Spleen (tissue), 11 donors: ENCODE measurements at regions not wholly inside any gene's neighbourhood (a gene's known extent, or its start where the extent isn't known, plus 50 kb on each side); places are given as distances from the start of the nearest gene placed in this dataset.

Experiments
- DNase-seq: peaks from one replicate; pipeline ENCODE4 v3.0.0-alpha.2; 2020
- H3K27ac ChIP-seq, 8 donors: fragments of 200-600 bp; sonication (generic) in 7 of 8; 1 replicate in 4 of 8; 2 replicates in 4 of 8; pipeline versions ENCODE4 v1.5.0 to v1.8.0; 2016 to 2021; ENCODE audit warnings: inconsistent platforms in 4 of 8, mild to moderate bottlenecking in 4 of 8, moderate library complexity in 1 of 8
- H3K27me3 ChIP-seq, 7 donors: fragments of 200-600 bp; sonication (generic) in 6 of 7; replicated peaks in 1 of 7; 1 replicate in 4 of 7; 2 replicates in 3 of 7; pipeline versions ENCODE4 v1.5.0 to v1.8.0; 2016 to 2021; ENCODE audit warnings: inconsistent platforms in 3 of 7, mild to moderate bottlenecking in 1 of 7
- H3K36me3 ChIP-seq, 6 donors: fragments of 200-600 bp; sonication (generic) in 5 of 6; 1 replicate in 4 of 6; 2 replicates in 2 of 6; pipeline versions ENCODE4 v1.5.0 to v1.8.0; 2016 to 2021; ENCODE audit warnings: inconsistent platforms in 2 of 6
- H3K4me1 ChIP-seq, 6 donors: fragments of 200-600 bp; sonication (generic) in 5 of 6; 1 replicate in 3 of 6; 2 replicates in 3 of 6; pipeline versions ENCODE4 v1.5.0 to v1.8.0; 2016 to 2021; ENCODE audit warnings: inconsistent platforms in 3 of 6
- H3K4me3 ChIP-seq, 8 donors: fragments of 200-600 bp; sonication (generic) in 7 of 8; 1 replicate in 4 of 8; 2 replicates in 4 of 8; pipeline versions ENCODE4 v1.5.0 to v1.8.0; 2016 to 2021; ENCODE audit warnings: inconsistent platforms in 4 of 8, mild to moderate bottlenecking in 4 of 8, moderate library complexity in 2 of 8
- H3K9me3 ChIP-seq, 8 donors: fragments of 200-600 bp; sonication (generic) in 7 of 8; 1 replicate in 4 of 8; 2 replicates in 4 of 8; pipeline versions ENCODE4 v1.5.0 to v1.8.0; 2016 to 2021; ENCODE audit warnings: inconsistent platforms in 4 of 8
- CTCF ChIP-seq, 11 experiments: fragments of 200-600 bp in 7 of 11; fragments of 450-650 bp in 4 of 11; sonication (generic) in 4 of 11; IDR thresholded peaks in 8 of 11; conservative IDR thresholded peaks in 3 of 11; 1 replicate in 7 of 11; 2 replicates in 4 of 11; pipeline versions ENCODE4 v1.4.0 to v1.8.0; 2016 to 2021; ENCODE audit warnings: antibody characterized with exemption in 11 of 11, inconsistent platforms in 4 of 11, mild to moderate bottlenecking in 1 of 11
- POLR2A ChIP-seq, 3 donors: fragments of 450-650 bp; IDR thresholded peaks; one replicate each; pipeline ENCODE4 v1.5.1; 2017; ENCODE audit warnings: antibody characterized with exemption in 3 of 3, mild to moderate bottlenecking in 1 of 3
- POLR2AphosphoS5 ChIP-seq, 3 donors: sonication (generic); formaldehyde crosslinking; IDR thresholded peaks; one replicate each; pipeline ENCODE4 v1.5.1; 2017; ENCODE audit warnings: antibody characterized with exemption in 3 of 3
- WGBS, 5 donors: extraction: QIAGEN DNeasy Blood & Tissue Kit in 3 of 5; methylation state at CpG; one replicate each; pipeline versions ENCODE4 v1.1.5 to v1.1.7; 2013 to 2018; 5-methylcytosine and 5-hydroxymethylcytosine counted together
- intact Hi-C: fragments of 100-400 bp; cut with DNase I; formaldehyde crosslinking; loops from one replicate; pipeline ENCODE4 v1.15.0; 2023; ENCODE audit warnings: low total_unique reads
- donor health status: healthy with polysubstance abuse.
- donor health status: DM: no; HTN: no; CAD: no; lungs with moderate emphysema.
- donor health status: DM: no; HTN: no; CAD: no.
- donor health status: Bipolar disorder and iron deficiency.
- donor health status: healthy.
- donor health status: DM: no; HTN: no; CAD: no.
- donor health status: DM: yes; HTN: yes; CAD: no.

DNA sequence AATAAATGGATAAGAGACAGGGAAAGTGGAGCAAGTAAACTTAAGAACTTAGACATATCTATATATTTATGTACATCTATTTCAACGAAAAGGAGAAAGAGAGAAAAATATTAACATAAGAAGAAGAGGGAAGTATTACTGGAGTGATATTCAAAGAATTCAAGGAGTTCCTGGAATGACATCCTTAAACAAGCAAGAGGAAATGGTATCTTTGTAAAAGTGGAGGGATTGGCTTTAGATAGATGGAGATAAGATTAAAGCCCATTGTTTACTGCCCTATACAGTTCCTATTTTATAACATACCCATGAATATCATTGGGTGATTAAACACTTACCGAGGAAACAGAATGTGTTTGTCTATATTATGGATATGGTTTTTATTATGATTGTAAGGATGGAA is 1036.3 kb downstream of the TTLL7 start:
- Histone ChIP-seq H3K27me3 (no peaks in the 10 kb centered on the region), H3K36me3 (no peaks in the 10 kb centered on the region), H3K4me1 (no peaks in the 10 kb centered on the region), H3K9me3 (peaks cover 0 to 14% (median 0%) of the 10 kb centered on the region in 8 donors), H3K27ac (no peak overlapping the region), H3K4me3 (no peak overlapping the region)
- intact Hi-C loops: no loop called here
- TF ChIP-seq POLR2AphosphoS5 (IDR thresholded peaks at IDR 0.05) (no peak), CTCF (IDR thresholded peaks at IDR 0.05 in 8 of 11, conservative IDR thresholded peaks at IDR 0.05 in 3 of 11) (no peak), POLR2A (IDR thresholded peaks at IDR 0.05) (no peak)
- WGBS, 5 donors: 63 to 77% (median 74%) methylated on average over 2 of the region's 2 CpGs
- DNase-seq: no peak

- no peaks in the 10 kb centered on the region for H3K9me3 ChIP-seq
- H3K4me3 ChIP-seq: no peak overlapping the region
- whole genome bisulfite sequencing, 5 donors: 87 to 91% (median 90%) methylated on average over 6 of the region's 6 CpGs
- intact Hi-C loops: no loop called here
- no peaks in the 10 kb centered on the region for H3K4me1 ChIP-seq
- no peak for DNase-seq
- no peaks in the 10 kb centered on the region for H3K27me3 ChIP-seq
- TF ChIP-seq POLR2AphosphoS5 (IDR thresholded peaks at IDR 0.05) (no peak), POLR2A (IDR thresholded peaks at IDR 0.05) (no peak), CTCF (IDR thresholded peaks at IDR 0.05 in 8 of 11, conservative IDR thresholded peaks at IDR 0.05 in 3 of 11) (no peak)
- H3K27ac ChIP-seq: no peak overlapping the region
- no peaks in the 10 kb centered on the region for H3K36me3 ChIP-seq
Observed at GRCh38 chr1:82950606-82951200, 1048.2 kb downstream of the TTLL7 start.

DNA sequence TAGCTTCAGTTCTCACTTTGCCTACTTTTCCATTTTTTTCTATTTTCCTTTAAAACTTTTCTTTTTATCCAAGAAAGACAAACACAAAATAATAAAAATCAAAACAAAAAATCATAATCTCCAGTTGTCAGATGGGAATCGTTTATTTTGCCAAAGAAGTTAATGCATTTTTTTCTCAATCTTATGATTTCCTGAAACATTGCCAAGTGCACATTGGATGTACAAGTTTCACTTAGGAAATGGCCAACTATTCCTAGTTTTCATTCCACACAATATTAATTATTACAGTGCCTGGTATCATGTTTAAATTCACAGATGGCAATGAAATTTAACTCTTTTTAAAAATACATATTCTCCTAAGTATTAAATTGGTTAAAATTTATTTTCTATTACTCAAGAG is 1050.5 kb downstream of the TTLL7 start:
- no peak for TF ChIP-seq POLR2AphosphoS5 (IDR thresholded peaks at IDR 0.05)
- TF ChIP-seq CTCF (IDR thresholded peaks at IDR 0.05 in 8 of 11, conservative IDR thresholded peaks at IDR 0.05 in 3 of 11): no peak
- TF ChIP-seq POLR2A (IDR thresholded peaks at IDR 0.05): no peak
- no peak for DNase-seq
- 42 to 60% (median 51%) methylated on average over 1 of the region's 1 CpG for WGBS, 5 donors

GRCh38 chr1:82947278-82947677 is 1051.7 kb downstream of the TTLL7 start:
- WGBS, 5 donors: 79 to 92% (median 87%) methylated on average over 2 of the region's 2 CpGs
- Histone ChIP-seq H3K36me3 (no peaks in the 10 kb centered on the region), H3K9me3 (no peaks in the 10 kb centered on the region), H3K4me1 (no peaks in the 10 kb centered on the region), H3K27me3 (no peaks in the 10 kb centered on the region), H3K4me3 (no peak overlapping the region), H3K27ac (no peak overlapping the region)
- intact Hi-C loops: no loop called here
- no peak for DNase-seq
- no peak for TF ChIP-seq CTCF (IDR thresholded peaks at IDR 0.05 in 8 of 11, conservative IDR thresholded peaks at IDR 0.05 in 3 of 11)
- no peak for TF ChIP-seq POLR2A (IDR thresholded peaks at IDR 0.05)
- no peak for TF ChIP-seq POLR2AphosphoS5 (IDR thresholded peaks at IDR 0.05)

More for the DNA sequence above, 1050.5 kb downstream of the TTLL7 start:
- H3K27me3 ChIP-seq: no peaks in the 10 kb centered on the region
- H3K9me3 ChIP-seq: no peaks in the 10 kb centered on the region
- no peak overlapping the region for H3K4me3 ChIP-seq
- H3K27ac ChIP-seq: no peak overlapping the region
- no peaks in the 10 kb centered on the region for H3K36me3 ChIP-seq
- no peaks in the 10 kb centered on the region for H3K4me1 ChIP-seq
- intact Hi-C loops: no loop called here
